Osteocyte (in vitro differentiated cells): ENCODE measurements at regions not wholly inside any gene's neighbourhood (a gene's known extent, or its start where the extent isn't known, plus 50 kb on each side); places are given as distances from the start of the nearest gene placed in this dataset.

Experiments used
- DNase-seq: peaks from one replicate; pipeline ENCODE4 v3.0.0; 2021; ENCODE audit warnings: mixed read lengths; ENCODE audit not compliant: unreplicated experiment; ENCODE audit errors: extremely low spot score
- H3K27ac Mint-ChIP-seq: one replicate; pipeline ENCODE4 v1.8.0; 2021; ENCODE audit warnings: mild to moderate bottlenecking, mixed read lengths; ENCODE audit not compliant: unreplicated experiment
- H3K27me3 Mint-ChIP-seq: one replicate; pipeline ENCODE4 v1.8.0; 2021; ENCODE audit warnings: mixed read lengths; ENCODE audit not compliant: unreplicated experiment
- H3K36me3 Mint-ChIP-seq: one replicate; pipeline ENCODE4 v1.8.0; 2021; ENCODE audit warnings: mixed read lengths; ENCODE audit not compliant: unreplicated experiment
- H3K4me1 Mint-ChIP-seq: one replicate; pipeline ENCODE4 v1.8.0; 2021; ENCODE audit warnings: mixed read lengths; ENCODE audit not compliant: unreplicated experiment
- H3K4me3 Mint-ChIP-seq: one replicate; pipeline ENCODE4 v1.8.0; 2021; ENCODE audit warnings: mild to moderate bottlenecking, moderate library complexity, mixed read lengths; ENCODE audit not compliant: unreplicated experiment
- H3K9me3 Mint-ChIP-seq: one replicate; pipeline ENCODE4 v1.8.0; 2021; ENCODE audit warnings: mixed read lengths; ENCODE audit not compliant: unreplicated experiment
- TF ChIP-seq, protein P1 (sequence below): fragments of 200-600 bp; sonication (generic); IDR thresholded peaks from 2 replicates; pipeline ENCODE4 v1.5.0; 2021; ENCODE audit warnings: antibody characterized with exemption, mild to moderate bottlenecking, moderate library complexity

DNA sequence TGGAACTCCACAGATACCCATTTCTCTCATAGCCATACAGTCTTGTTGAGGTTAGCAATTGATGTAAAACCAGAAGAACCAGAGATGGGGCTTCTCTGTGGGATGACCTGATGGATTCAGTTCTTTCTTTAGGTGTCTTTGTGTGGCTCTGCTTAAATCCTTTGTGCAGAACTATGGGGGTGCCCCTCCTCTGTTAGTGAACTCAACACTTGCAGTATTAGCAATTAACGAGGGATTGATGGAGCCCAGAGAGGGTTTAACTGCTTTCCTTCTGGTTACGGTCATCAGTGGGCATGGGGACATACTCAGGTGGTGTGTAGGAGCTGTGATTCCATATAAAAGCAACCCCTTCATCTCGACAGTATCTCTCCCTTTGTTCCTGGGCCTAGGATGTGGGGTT, 406.8 kb upstream of the FAM98A start:
- H3K4me1 Mint-ChIP-seq, result no peaks in the 10 kb centered on the region

DNA sequence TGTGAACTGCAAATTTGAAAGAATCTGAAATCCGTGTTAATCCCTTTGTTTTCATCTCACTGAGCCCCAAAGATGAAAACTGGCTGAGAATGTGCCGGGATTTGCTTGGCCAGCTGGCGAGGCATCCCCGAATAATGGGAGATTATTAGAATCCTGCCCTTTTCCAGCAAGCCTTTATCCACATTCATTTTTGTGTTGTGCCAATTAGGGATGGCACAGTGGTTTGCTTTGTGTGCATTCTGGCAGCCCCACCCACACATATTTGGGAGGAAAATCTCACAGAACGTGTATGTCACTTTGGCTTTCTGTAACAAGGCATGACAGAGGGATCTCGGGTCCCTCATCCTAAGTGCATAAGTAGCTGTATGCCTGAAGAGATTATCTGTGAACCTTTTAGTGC, 405.8 kb upstream of the FAM98A start:
- no peak overlapping the region for H3K4me3 Mint-ChIP-seq
- no peaks in the 10 kb centered on the region for H3K9me3 Mint-ChIP-seq
- no peak for DNase-seq
- H3K4me1 Mint-ChIP-seq, result no peaks in the 10 kb centered on the region
- H3K27ac Mint-ChIP-seq, result no peak overlapping the region
- no peaks in the 10 kb centered on the region for H3K36me3 Mint-ChIP-seq
- peaks cover 20% of the 10 kb centered on the region for H3K27me3 Mint-ChIP-seq
- TF ChIP-seq, protein P1, sequence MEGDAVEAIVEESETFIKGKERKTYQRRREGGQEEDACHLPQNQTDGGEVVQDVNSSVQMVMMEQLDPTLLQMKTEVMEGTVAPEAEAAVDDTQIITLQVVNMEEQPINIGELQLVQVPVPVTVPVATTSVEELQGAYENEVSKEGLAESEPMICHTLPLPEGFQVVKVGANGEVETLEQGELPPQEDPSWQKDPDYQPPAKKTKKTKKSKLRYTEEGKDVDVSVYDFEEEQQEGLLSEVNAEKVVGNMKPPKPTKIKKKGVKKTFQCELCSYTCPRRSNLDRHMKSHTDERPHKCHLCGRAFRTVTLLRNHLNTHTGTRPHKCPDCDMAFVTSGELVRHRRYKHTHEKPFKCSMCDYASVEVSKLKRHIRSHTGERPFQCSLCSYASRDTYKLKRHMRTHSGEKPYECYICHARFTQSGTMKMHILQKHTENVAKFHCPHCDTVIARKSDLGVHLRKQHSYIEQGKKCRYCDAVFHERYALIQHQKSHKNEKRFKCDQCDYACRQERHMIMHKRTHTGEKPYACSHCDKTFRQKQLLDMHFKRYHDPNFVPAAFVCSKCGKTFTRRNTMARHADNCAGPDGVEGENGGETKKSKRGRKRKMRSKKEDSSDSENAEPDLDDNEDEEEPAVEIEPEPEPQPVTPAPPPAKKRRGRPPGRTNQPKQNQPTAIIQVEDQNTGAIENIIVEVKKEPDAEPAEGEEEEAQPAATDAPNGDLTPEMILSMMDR, result no peak

More for the DNA sequence above, 406.8 kb upstream of the FAM98A start:
- Mint-ChIP-seq H3K27me3 (peaks cover 30% of the 10 kb centered on the region), H3K9me3 (no peaks in the 10 kb centered on the region), H3K4me3 (no peak overlapping the region), H3K27ac (no peak overlapping the region), H3K36me3 (no peaks in the 10 kb centered on the region)
- TF ChIP-seq, protein P1, result no peak
- DNase-seq, result no peak

DNA sequence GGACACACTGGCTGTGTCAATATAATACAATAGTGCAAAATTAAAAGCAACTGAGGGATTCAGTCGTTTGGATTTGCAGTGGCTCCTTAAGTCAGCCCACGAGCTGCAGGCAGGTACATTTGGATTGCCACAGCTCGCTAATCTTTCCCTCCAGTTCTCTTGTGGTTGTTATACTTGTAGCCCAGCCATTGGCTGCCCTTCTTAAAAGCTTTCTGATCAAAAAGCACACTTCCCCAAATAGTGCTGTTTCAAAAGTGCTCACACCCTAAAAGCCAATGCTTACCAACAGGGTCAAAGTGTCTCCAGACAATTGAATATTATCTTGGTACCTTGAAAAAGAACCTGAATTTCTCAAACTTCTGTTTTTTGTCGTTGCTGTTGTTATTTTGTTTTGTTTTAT, 404.7 kb upstream of the FAM98A start:
- H3K4me1 Mint-ChIP-seq, result no peaks in the 10 kb centered on the region
- TF ChIP-seq, protein P1, result no peak
- peaks cover 11% of the 10 kb centered on the region for H3K27me3 Mint-ChIP-seq
- no peak overlapping the region for H3K4me3 Mint-ChIP-seq
- no peaks in the 10 kb centered on the region for H3K9me3 Mint-ChIP-seq
- H3K36me3 Mint-ChIP-seq, result no peaks in the 10 kb centered on the region
- DNase-seq, result no peak
- no peak overlapping the region for H3K27ac Mint-ChIP-seq

DNA sequence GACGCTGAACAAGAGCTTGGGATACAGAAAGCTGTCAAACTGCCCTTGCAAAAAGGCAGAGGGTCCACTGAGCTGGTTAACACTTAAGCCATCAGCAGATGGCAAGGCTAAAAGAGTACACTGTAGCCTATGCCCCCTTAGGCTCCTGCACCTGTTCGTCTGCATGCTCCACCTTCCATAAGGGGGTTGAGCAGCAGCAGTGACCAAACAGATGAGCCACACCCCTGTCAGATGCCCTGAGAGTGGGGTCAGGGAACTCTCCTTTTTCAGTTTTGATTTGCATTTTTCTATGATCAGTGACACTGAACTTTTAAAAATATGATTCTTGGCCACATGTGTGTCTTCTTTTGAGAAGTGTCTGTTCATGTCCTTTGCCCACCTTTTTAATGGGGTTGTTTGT, 402.5 kb upstream of the FAM98A start:
- DNase-seq, result no peak
- TF ChIP-seq, protein P1, result no peak
- H3K4me3 Mint-ChIP-seq, result no peak overlapping the region
- H3K9me3 Mint-ChIP-seq, result peaks cover 16% of the 10 kb centered on the region
- peaks cover 7% of the 10 kb centered on the region for H3K27me3 Mint-ChIP-seq
- H3K36me3 Mint-ChIP-seq, result no peaks in the 10 kb centered on the region
- no peak overlapping the region for H3K27ac Mint-ChIP-seq
- H3K4me1 Mint-ChIP-seq, result no peaks in the 10 kb centered on the region

DNA sequence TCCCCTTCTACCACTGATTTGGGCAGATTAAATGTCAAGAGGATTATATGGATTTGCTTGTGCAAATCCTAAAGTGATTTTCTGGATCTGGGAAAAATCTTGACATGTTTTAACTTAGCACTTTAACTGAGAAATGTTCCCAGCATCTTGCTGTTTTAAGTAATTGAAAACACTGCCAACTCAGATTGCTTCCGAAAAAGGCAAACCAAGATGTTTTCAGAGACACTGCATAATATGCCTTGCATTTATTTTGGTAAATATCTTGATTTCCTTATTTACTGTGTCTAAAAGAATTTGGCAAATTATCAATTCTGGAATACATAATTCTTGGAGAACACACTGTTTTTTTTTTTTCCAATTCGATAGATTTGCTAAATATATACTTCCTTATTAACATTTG, 385.0 kb upstream of the FAM98A start:
- DNase-seq, result no peak
- Mint-ChIP-seq H3K4me3 (no peak overlapping the region), H3K27ac (no peak overlapping the region), H3K36me3 (no peaks in the 10 kb centered on the region), H3K27me3 (no peaks in the 10 kb centered on the region), H3K4me1 (no peaks in the 10 kb centered on the region), H3K9me3 (peaks cover 13% of the 10 kb centered on the region)
- TF ChIP-seq, protein P1, result no peak
